HG02870 (cell line): ENCODE measurements at regions not wholly inside any gene's neighbourhood (a gene's known extent, or its start where the extent isn't known, plus 50 kb on each side); places are given as distances from the start of the nearest gene placed in this dataset.

ENCODE experiments used
- ATAC-seq: cut with Tn5 transposase; IDR thresholded peaks from one replicate; pipeline ENCODE4 v1.9.1; 2021; ENCODE audit warnings: mild to moderate bottlenecking, moderate library complexity; ENCODE audit not compliant: unreplicated experiment

- no peak for ATAC-seq
These were observed 122.9 kb downstream of the NXNL2 start for GRCh38 chr9:88657893-88658292.

- ATAC-seq: no peak
These were observed 123.4 kb downstream of the NXNL2 start for GRCh38 chr9:88658311-88658822.

GRCh38 chr9:88659126-88659525 lies 124.1 kb downstream of the NXNL2 start:
- ATAC-seq: no peak

GRCh38 chr9:88660611-88661010 lies 125.6 kb downstream of the NXNL2 start:
- ATAC-seq: no peak

GRCh38 chr9:88661759-88662158 lies 126.8 kb downstream of the NXNL2 start:
- ATAC-seq: no peak

GRCh38 chr9:88663771-88664419 lies 128.9 kb downstream of the NXNL2 start:
- ATAC-seq: no peak

- no peak for ATAC-seq
These were observed 129.8 kb downstream of the NXNL2 start for GRCh38 chr9:88664773-88665172.

GRCh38 chr9:88672874-88673689 lies 138.1 kb downstream of the NXNL2 start:
- no peak for ATAC-seq

- ATAC-seq: no peak
These were observed 138.9 kb downstream of the NXNL2 start for GRCh38 chr9:88673886-88674285.

GRCh38 chr9:88676644-88677043 lies 141.7 kb downstream of the NXNL2 start:
- ATAC-seq: no peak

- no peak for ATAC-seq
These were observed 143.0 kb downstream of the NXNL2 start for GRCh38 chr9:88678008-88678407.

- ATAC-seq: no peak
These were observed 143.5 kb downstream of the NXNL2 start for GRCh38 chr9:88678431-88678830.

- ATAC-seq: no peak
These were observed 145.1 kb downstream of the NXNL2 start for GRCh38 chr9:88680041-88680440.

GRCh38 chr9:88680505-88681160 lies 145.7 kb downstream of the NXNL2 start:
- ATAC-seq: no peak

- no peak for ATAC-seq
These were observed 146.5 kb downstream of the NXNL2 start for GRCh38 chr9:88681434-88681833.

GRCh38 chr9:88682431-88682831 lies 147.5 kb downstream of the NXNL2 start:
- no peak for ATAC-seq

GRCh38 chr9:88684046-88684445 lies 149.1 kb downstream of the NXNL2 start:
- no peak for ATAC-seq

- ATAC-seq: no peak
These were observed 149.9 kb downstream of the NXNL2 start for GRCh38 chr9:88684845-88685244.

GRCh38 chr9:88685966-88686365 lies 151.0 kb downstream of the NXNL2 start:
- ATAC-seq: no peak

- ATAC-seq: no peak
These were observed 154.7 kb downstream of the NXNL2 start for GRCh38 chr9:88689509-88690298.

GRCh38 chr9:88690628-88691027 lies 155.7 kb downstream of the NXNL2 start:
- ATAC-seq: no peak
